Lower leg skin (tissue), 3 donors: ENCODE measurements at regions not wholly inside any gene's neighbourhood (a gene's known extent, or its start where the extent isn't known, plus 50 kb on each side); places are given as distances from the start of the nearest gene placed in this dataset.

Experiments
- CTCF ChIP-seq, 3 donors: fragments of 450-650 bp; IDR thresholded peaks; one replicate each; pipeline ENCODE4 v1.5.1; 2016; ENCODE audit warnings: antibody characterized with exemption in 3 of 3, mild to moderate bottlenecking in 3 of 3, moderate library complexity in 2 of 3
- POLR2A ChIP-seq, 2 donors: fragments of 450-650 bp; IDR thresholded peaks; one replicate each; pipeline ENCODE4 v1.6.1; 2016 to 2017; ENCODE audit warnings: antibody characterized with exemption in 2 of 2, mild to moderate bottlenecking in 1 of 2, moderate library complexity in 1 of 2

- TF ChIP-seq CTCF (IDR thresholded peaks at IDR 0.05) (no peak), POLR2A (IDR thresholded peaks at IDR 0.05) (no peak)
Measured at GRCh38 chr6:74860456-74860855, 345.4 kb downstream of the COL12A1 start.
